Neural cell (in vitro differentiated cells): ENCODE measurements at regions not wholly inside any gene's neighbourhood (a gene's known extent, or its start where the extent isn't known, plus 50 kb on each side); places are given as distances from the start of the nearest gene placed in this dataset.
"Not testable (repeated sequence)": the region's sequence is repeated elsewhere in the genome, so short reads cannot be mapped to it uniquely, and the experiment has no call there.

Experiments used
- H2AFZ ChIP-seq: fragments of 200-600, 300-800 bp; sonication (generic), shearing (Covaris generic); 2 replicates; pipeline ENCODE4 v1.6.0; 2014; ENCODE audit warnings: low read depth, mild to moderate bottlenecking, antibody characterized with exemption, low read length, moderate library complexity
- H3F3A ChIP-seq: fragments of 200-600 bp; shearing (Covaris generic); 2 replicates; pipeline ENCODE4 v1.6.1; 2016; ENCODE audit warnings: mild to moderate bottlenecking, moderate library complexity, mixed read lengths, antibody characterized with exemption, low read length; ENCODE audit not compliant: insufficient read depth, poor library complexity, severe bottlenecking
- H3K27ac ChIP-seq: fragments of 200-600, 300-800 bp; sonication (generic), shearing (Covaris generic); 2 replicates; pipeline ENCODE4 v1.5.1; 2014; ENCODE audit warnings: mild to moderate bottlenecking, low read length, moderate library complexity
- H3K27me3 ChIP-seq: fragments of 300-800, 200-600 bp; sonication (generic), shearing (Covaris generic); 2 replicates; pipeline ENCODE4 v1.6.0; 2014; ENCODE audit warnings: mild to moderate bottlenecking, low read depth, low read length, moderate library complexity; ENCODE audit not compliant: insufficient read depth
- H3K36me3 ChIP-seq: fragments of 300-800, 200-600 bp; sonication (generic), shearing (Covaris generic); 2 replicates; pipeline ENCODE4 v1.5.1; 2014; ENCODE audit warnings: mild to moderate bottlenecking, antibody characterized with exemption, low read length, moderate library complexity; ENCODE audit not compliant: insufficient read depth
- H3K4me2 ChIP-seq: fragments of 300-800, 200-600 bp; sonication (generic), shearing (Covaris generic); 2 replicates; pipeline ENCODE4 v1.6.0; 2014; ENCODE audit warnings: mild to moderate bottlenecking, low read length
- H3K4me3 ChIP-seq: fragments of 300-800, 200-600 bp; sonication (generic), shearing (Covaris generic); 2 replicates; pipeline ENCODE4 v1.5.1; 2014; ENCODE audit warnings: mild to moderate bottlenecking, low read length, moderate library complexity
- H3K79me2 ChIP-seq: fragments of 200-600 bp; shearing (Covaris generic); replicated peaks from 2 replicates; pipeline ENCODE4 v1.6.0; 2014; ENCODE audit warnings: mild to moderate bottlenecking, low read length, moderate library complexity; ENCODE audit not compliant: insufficient read depth
- H3K9ac ChIP-seq: fragments of 300-800, 200-600 bp; sonication (generic), shearing (Covaris generic); 2 replicates; pipeline ENCODE4 v1.6.1; 2016; ENCODE audit warnings: mild to moderate bottlenecking, low read length, mixed read lengths
- H3K9me2 ChIP-seq: fragments of 200-600 bp; shearing (Covaris generic); 2 replicates; pipeline ENCODE4 v1.6.1; 2016; ENCODE audit warnings: mild to moderate bottlenecking, low read length, mixed read lengths; ENCODE audit not compliant: insufficient read depth
- H3K9me3 ChIP-seq: fragments of 200-600, 300-800 bp; sonication (generic), shearing (Covaris generic); 2 replicates; pipeline ENCODE4 v1.6.1; 2016; ENCODE audit warnings: mild to moderate bottlenecking, mixed run types, low read length, moderate library complexity, mixed read lengths
- H4K20me1 ChIP-seq: fragments of 200-600 bp; shearing (Covaris generic); 2 replicates; pipeline ENCODE4 v1.6.1; 2016; ENCODE audit warnings: mild to moderate bottlenecking, mixed run types; ENCODE audit not compliant: insufficient read depth
- EP300 ChIP-seq: fragments of 450-650 bp; conservative IDR thresholded peaks from 2 replicates; pipeline ENCODE4 v1.6.1; 2014; ENCODE audit warnings: antibody characterized with exemption, mild to moderate bottlenecking, moderate library complexity; ENCODE audit not compliant: poor library complexity, severe bottlenecking
- EZH2 ChIP-seq: fragments of 200-600, 300-800 bp; shearing (Covaris generic), sonication (generic); IDR thresholded peaks from 2 replicates; pipeline ENCODE4 v1.6.1; 2014; ENCODE audit warnings: antibody characterized with exemption, low read length, borderline replicate concordance, mild to moderate bottlenecking; ENCODE audit not compliant: insufficient read depth, poor library complexity, severe bottlenecking
- MXI1 ChIP-seq: fragments of 450-650 bp; conservative IDR thresholded peaks from 2 replicates; pipeline ENCODE4 v1.6.1; 2014; ENCODE audit warnings: antibody characterized with exemption, mild to moderate bottlenecking; ENCODE audit not compliant: poor library complexity, severe bottlenecking
- POLR2AphosphoS5 ChIP-seq: IDR thresholded peaks from 2 replicates; pipeline ENCODE4 v1.6.1; 2012
- RAD21 ChIP-seq: fragments of 450-650 bp; conservative IDR thresholded peaks from 2 replicates; pipeline ENCODE4 v1.6.1; 2014; ENCODE audit warnings: antibody characterized with exemption, mild to moderate bottlenecking, moderate library complexity
- SMC3 ChIP-seq: fragments of 450-650 bp; conservative IDR thresholded peaks from 2 replicates; pipeline ENCODE4 v1.6.1; 2014; ENCODE audit warnings: antibody characterized with exemption, mild to moderate bottlenecking, moderate library complexity; ENCODE audit not compliant: poor library complexity
- TAF1 ChIP-seq: IDR thresholded peaks from 2 replicates; pipeline ENCODE4 v1.6.1; 2012; ENCODE audit warnings: low read depth
- TF ChIP-seq, protein P1 (sequence below): fragments of 450-650 bp; IDR thresholded peaks from 2 replicates; pipeline ENCODE4 v1.5.1; 2014; ENCODE audit warnings: antibody characterized with exemption, mild to moderate bottlenecking, moderate library complexity; ENCODE audit not compliant: poor library complexity, severe bottlenecking

DNA sequence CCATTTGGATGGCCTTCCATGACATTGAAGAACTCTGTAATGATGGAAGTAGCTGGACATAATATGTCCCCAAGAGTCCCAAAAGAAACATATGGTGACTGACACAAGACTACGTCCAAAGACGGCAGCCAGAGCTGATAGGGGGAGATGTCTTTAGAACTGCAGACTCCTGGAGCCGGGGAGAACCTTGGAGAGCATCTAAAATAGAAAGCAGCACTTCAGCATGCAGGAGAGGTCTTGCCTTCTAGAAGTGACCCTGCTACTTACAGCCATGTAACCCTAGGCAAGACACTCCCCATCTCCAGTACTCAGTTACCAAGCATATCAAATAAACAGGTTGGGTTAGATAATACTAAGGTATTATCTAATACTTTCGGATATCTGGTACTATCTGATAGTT is 143.8 kb upstream of the BCL6 start:
- H3K4me2 ChIP-seq = no peak overlapping the region
- H2AFZ ChIP-seq = no peak overlapping the region

DNA sequence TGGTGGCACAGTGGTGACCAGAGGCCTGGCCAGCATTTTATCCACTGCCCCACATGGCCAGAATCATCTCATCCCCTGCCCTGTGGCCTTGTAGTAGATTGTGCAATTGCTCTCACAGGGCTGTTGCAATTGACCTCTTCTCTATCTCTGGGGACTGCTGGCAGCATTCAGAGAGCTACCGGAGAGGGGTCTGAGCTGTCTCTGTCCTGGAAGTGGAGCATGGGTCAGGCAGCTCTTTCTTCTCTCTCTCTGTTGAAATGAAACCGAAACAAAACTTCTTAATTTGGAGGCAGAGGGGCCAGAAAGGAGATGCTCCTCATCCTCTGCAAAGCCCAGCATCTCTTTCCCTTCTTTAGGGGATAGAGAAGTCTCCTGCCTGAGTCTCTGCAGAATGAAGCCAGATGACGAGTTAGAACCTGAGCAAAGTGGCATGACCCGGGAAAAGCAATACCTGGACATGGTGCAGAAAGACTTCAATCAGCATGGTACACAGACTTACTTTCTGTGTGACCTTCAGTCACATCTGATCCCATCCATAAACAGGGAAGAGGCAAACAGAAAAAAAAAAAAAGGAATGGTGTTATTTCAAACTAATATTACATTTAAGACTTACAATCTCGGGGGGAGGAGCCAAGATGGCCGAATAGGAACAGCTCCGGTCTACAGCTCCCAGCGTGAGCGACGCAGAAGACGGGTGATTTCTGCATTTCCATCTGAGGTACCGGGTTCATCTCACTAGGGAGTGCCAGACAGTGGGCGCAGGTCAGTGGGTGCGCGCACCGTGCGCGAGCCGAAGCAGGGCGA is 144.5 kb upstream of the BCL6 start:
- no peak for TF ChIP-seq EZH2
- TF ChIP-seq EP300 = no peak
- TF ChIP-seq, protein P1, sequence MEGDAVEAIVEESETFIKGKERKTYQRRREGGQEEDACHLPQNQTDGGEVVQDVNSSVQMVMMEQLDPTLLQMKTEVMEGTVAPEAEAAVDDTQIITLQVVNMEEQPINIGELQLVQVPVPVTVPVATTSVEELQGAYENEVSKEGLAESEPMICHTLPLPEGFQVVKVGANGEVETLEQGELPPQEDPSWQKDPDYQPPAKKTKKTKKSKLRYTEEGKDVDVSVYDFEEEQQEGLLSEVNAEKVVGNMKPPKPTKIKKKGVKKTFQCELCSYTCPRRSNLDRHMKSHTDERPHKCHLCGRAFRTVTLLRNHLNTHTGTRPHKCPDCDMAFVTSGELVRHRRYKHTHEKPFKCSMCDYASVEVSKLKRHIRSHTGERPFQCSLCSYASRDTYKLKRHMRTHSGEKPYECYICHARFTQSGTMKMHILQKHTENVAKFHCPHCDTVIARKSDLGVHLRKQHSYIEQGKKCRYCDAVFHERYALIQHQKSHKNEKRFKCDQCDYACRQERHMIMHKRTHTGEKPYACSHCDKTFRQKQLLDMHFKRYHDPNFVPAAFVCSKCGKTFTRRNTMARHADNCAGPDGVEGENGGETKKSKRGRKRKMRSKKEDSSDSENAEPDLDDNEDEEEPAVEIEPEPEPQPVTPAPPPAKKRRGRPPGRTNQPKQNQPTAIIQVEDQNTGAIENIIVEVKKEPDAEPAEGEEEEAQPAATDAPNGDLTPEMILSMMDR = no peak
- TF ChIP-seq TAF1 = no peak
- TF ChIP-seq RAD21 = no peak
- TF ChIP-seq POLR2AphosphoS5 = no peak
- TF ChIP-seq MXI1 = no peak
- Histone ChIP-seq H3K4me2 (no peak overlapping the region), H3K4me3 (no peak overlapping the region), H4K20me1 (no peaks in the 10 kb centered on the region), H2AFZ (no peak overlapping the region), H3K9me3 (no peaks in the 10 kb centered on the region), H3K36me3 (no peaks in the 10 kb centered on the region), H3K27ac (no peak overlapping the region), H3K27me3 (no peaks in the 10 kb centered on the region), H3K9ac (no peak overlapping the region), H3K9me2 (no peaks in the 10 kb centered on the region), H3K79me2 (no peaks in the 10 kb centered on the region), H3F3A (no peaks in the 10 kb centered on the region)

More for the DNA sequence above, 143.8 kb upstream of the BCL6 start:
- Histone ChIP-seq H3F3A (no peaks in the 10 kb centered on the region), H3K27ac (no peak overlapping the region), H3K9me2 (no peaks in the 10 kb centered on the region), H3K36me3 (no peaks in the 10 kb centered on the region), H3K79me2 (no peaks in the 10 kb centered on the region), H3K27me3 (no peaks in the 10 kb centered on the region), H4K20me1 (no peaks in the 10 kb centered on the region), H3K9me3 (no peaks in the 10 kb centered on the region), H3K9ac (no peak overlapping the region), H3K4me3 (no peak overlapping the region)
- no peak for TF ChIP-seq EP300

DNA sequence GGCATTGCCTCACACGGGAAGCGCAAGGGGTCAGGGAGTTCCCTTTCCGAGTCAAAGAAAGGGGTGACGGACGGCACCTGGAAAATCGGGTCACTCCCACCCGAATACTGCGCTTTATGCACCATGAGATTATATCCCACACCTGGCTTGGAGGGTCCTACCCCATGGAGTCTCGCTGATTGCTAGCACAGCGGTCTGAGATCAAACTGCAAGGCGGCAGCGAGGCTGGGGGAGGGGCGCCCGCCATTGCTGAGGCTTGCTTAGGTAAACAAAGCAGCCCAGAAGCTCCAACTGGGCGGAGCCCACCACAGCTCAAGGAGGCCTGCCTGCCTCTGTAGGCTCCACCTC is 145.1 kb upstream of the BCL6 start:
- H3K36me3 ChIP-seq, H3K27ac ChIP-seq, H3K9ac ChIP-seq, H3K9me2 ChIP-seq, H3K79me2 ChIP-seq, H3K9me3 ChIP-seq, H3F3A ChIP-seq, H3K4me2 ChIP-seq, H3K4me3 ChIP-seq, H4K20me1 ChIP-seq, H3K27me3 ChIP-seq, H2AFZ ChIP-seq: not testable (repeated sequence)

DNA sequence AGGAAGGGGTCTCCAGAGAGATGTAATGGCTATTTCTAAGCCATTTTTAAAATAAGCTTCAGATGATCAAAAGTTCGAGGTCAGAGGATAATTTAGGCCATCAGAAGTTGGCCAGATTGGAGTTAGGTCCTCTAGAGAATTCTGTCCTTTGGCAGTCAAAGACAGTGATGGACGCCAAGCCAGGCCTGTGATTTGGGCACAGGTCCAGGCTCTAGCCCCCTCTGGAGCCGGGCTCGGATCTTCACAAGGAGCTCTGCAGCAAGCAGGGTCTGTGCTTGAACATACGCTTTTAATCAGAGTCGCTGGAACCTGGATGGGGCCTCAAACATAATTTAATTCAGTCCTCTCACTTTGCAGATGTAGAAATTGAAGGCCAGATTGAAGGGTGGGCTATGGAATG is 151.4 kb upstream of the BCL6 start:
- Histone ChIP-seq H3K9me2 (no peaks in the 10 kb centered on the region), H3K9ac (no peak overlapping the region), H3K27ac (no peak overlapping the region), H3K27me3 (no peaks in the 10 kb centered on the region), H3K9me3 (no peaks in the 10 kb centered on the region), H3F3A (no peaks in the 10 kb centered on the region), H2AFZ (no peak overlapping the region), H3K36me3 (no peaks in the 10 kb centered on the region), H3K79me2 (no peaks in the 10 kb centered on the region), H3K4me3 (no peak overlapping the region), H4K20me1 (no peaks in the 10 kb centered on the region), H3K4me2 (no peak overlapping the region)
- TF ChIP-seq MXI1 (no peak), SMC3 (no peak)
